ENCODE measurements at regions not wholly inside any gene's neighbourhood (a gene's known extent, or its start where the extent isn't known, plus 50 kb on each side); places are given as distances from the start of the nearest gene placed in this dataset.

DNA sequence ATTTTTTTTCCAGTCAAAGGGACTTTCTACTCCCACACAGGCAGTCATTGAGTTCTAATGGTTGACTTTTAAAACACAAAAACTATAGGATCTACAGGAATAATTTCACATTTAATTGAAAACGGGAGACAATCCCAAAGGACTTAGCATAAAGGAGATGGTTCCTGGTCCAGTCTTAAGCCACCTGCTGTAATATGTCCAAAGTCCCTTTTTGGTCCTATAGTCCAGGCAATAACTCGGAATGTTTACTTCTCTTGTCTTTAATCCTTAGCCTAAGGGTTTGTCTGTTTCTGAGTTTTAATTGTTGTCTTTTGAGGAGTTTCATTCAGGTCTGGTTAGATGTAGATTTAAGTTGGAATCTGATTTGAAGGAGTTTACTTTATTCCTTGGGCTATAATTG lies 184.9 kb downstream of the BAMBI start:
- TF ChIP-seq CTCF (conservative IDR thresholded peaks at IDR 0.05; ENCODE audit: low read depth, low read length) (no peak), EZH2 (IDR thresholded peaks at IDR 0.05; ENCODE audit: borderline replicate concordance, low read depth, low read length, poor library complexity, severe bottlenecking) (no peak)

Data from A673 (cell line).